CD4-positive, alpha-beta memory T cell (primary cell): ENCODE measurements at regions not wholly inside any gene's neighbourhood (a gene's known extent, or its start where the extent isn't known, plus 50 kb on each side); places are given as distances from the start of the nearest gene placed in this dataset.

ENCODE experiments used
- CTCF ChIA-PET: fragments of 350-600 bp; sonication (Branson Sonifier 250); formaldehyde crosslinking; loops from one replicate; lab custom pipeline; 2021; ENCODE audit warnings: inconsistent platforms; ENCODE audit not compliant: partially characterized antibody; lab: Charles Lee
- POLR2A ChIA-PET: fragments of 350-600 bp; sonication (Branson Sonifier 250); formaldehyde crosslinking; loops from one replicate; lab custom pipeline; 2021; ENCODE audit not compliant: partially characterized antibody; lab: Charles Lee
- DNase-seq, 5 donors: peaks; one replicate each; pipeline versions ENCODE4 v3.0.0 to v3.0.0-alpha.2; 2020 to 2022; ENCODE audit warnings: mixed read lengths in 1 of 5
- H3K27ac ChIP-seq: one replicate; pipeline ENCODE4 v1.7.0; 2013; ENCODE audit warnings: low read depth, low read length
- H3K27me3 ChIP-seq: 2 replicates; pipeline ENCODE4 v1.7.0; 2013; ENCODE audit warnings: mild to moderate bottlenecking, low read length, moderate library complexity; ENCODE audit not compliant: insufficient read depth
- H3K36me3 ChIP-seq: 2 replicates; pipeline ENCODE4 v1.7.0; 2013; ENCODE audit warnings: mild to moderate bottlenecking, low read length, moderate library complexity; ENCODE audit not compliant: insufficient read depth
- H3K4me1 ChIP-seq: 2 replicates; pipeline ENCODE4 v1.7.0; 2013; ENCODE audit warnings: mild to moderate bottlenecking, low read length, moderate library complexity; ENCODE audit not compliant: insufficient read depth
- H3K4me3 ChIP-seq, 2 donors: one replicate each; pipeline ENCODE4 v1.7.0; 2013; ENCODE audit warnings: low read length in 2 of 2, mild to moderate bottlenecking in 1 of 2
- H3K9me3 ChIP-seq, 2 donors: one replicate each; pipeline ENCODE4 v1.7.0; 2013; ENCODE audit warnings: low read length in 2 of 2, control low read depth in 1 of 2; ENCODE audit not compliant: control insufficient read depth in 1 of 2
- H3K27ac Mint-ChIP-seq, 7 donors: one replicate each; pipeline ENCODE4 v1.8.0; 2020 to 2021; ENCODE audit warnings: mixed read lengths in 7 of 7, mild to moderate bottlenecking in 6 of 7, inconsistent platforms in 3 of 7, moderate library complexity in 3 of 7
- H3K27me3 Mint-ChIP-seq, 2 donors: one replicate each; pipeline ENCODE4 v1.8.0; 2020 to 2021; ENCODE audit warnings: mixed read lengths in 2 of 2
- H3K36me3 Mint-ChIP-seq, 2 donors: one replicate each; pipeline ENCODE4 v1.8.0; 2020 to 2021; ENCODE audit warnings: mixed read lengths in 2 of 2, inconsistent platforms in 1 of 2, mild to moderate bottlenecking in 1 of 2
- H3K4me1 Mint-ChIP-seq, 4 donors: one replicate each; pipeline ENCODE4 v1.8.0; 2020 to 2021; ENCODE audit warnings: mixed read lengths in 4 of 4, mild to moderate bottlenecking in 1 of 4
- H3K4me3 Mint-ChIP-seq, 8 donors: one replicate each; pipeline ENCODE4 v1.8.0; 2020 to 2021; ENCODE audit warnings: mixed read lengths in 8 of 8, mild to moderate bottlenecking in 7 of 8, moderate library complexity in 6 of 8, inconsistent platforms in 3 of 8
- H3K9me3 Mint-ChIP-seq, 8 donors: one replicate each; pipeline ENCODE4 v1.8.0; 2020 to 2021; ENCODE audit warnings: mixed read lengths in 8 of 8, mild to moderate bottlenecking in 5 of 8, inconsistent platforms in 3 of 8, moderate library complexity in 1 of 8
- intact Hi-C: fragments of 100-400 bp; cut with micrococcal nuclease; formaldehyde crosslinking; loops from one replicate; pipeline ENCODE4 v1.15.1; 2023

- Mint-ChIP-seq H3K27me3 (no peaks in the 10 kb centered on the region), H3K36me3 (no peaks in the 10 kb centered on the region), H3K4me3 (no peak overlapping the region), H3K27ac (no peak overlapping the region), H3K9me3 (no peaks in the 10 kb centered on the region), H3K4me1 (no peaks in the 10 kb centered on the region)
- POLR2A ChIA-PET, result no interaction called here
- Histone ChIP-seq H3K4me1 (no peaks in the 10 kb centered on the region), H3K9me3 (no peaks in the 10 kb centered on the region), H3K4me3 (no peak overlapping the region), H3K27ac (no peak overlapping the region), H3K27me3 (no peaks in the 10 kb centered on the region), H3K36me3 (no peaks in the 10 kb centered on the region)
- CTCF ChIA-PET, result no interaction called here
- no peak for DNase-seq
- intact Hi-C loops, result no loop called here
Observed at GRCh38 chr5:92907938-92908606, 672.9 kb downstream of the NR2F1-AS1 start.

- no peak for DNase-seq
- Histone ChIP-seq H3K4me3 (no peak overlapping the region), H3K9me3 (no peaks in the 10 kb centered on the region), H3K27ac (no peak overlapping the region), H3K36me3 (no peaks in the 10 kb centered on the region), H3K4me1 (no peaks in the 10 kb centered on the region), H3K27me3 (no peaks in the 10 kb centered on the region)
- POLR2A ChIA-PET, result no interaction called here
- Mint-ChIP-seq H3K4me3 (no peak overlapping the region), H3K36me3 (no peaks in the 10 kb centered on the region), H3K9me3 (no peaks in the 10 kb centered on the region), H3K27ac (no peak overlapping the region), H3K4me1 (no peaks in the 10 kb centered on the region), H3K27me3 (no peaks in the 10 kb centered on the region)
- CTCF ChIA-PET, result no interaction called here
- intact Hi-C loops, result no loop called here
Observed at GRCh38 chr5:92906798-92907376, 674.1 kb downstream of the NR2F1-AS1 start.

- CTCF ChIA-PET, result no interaction called here
- Histone ChIP-seq H3K27me3 (no peaks in the 10 kb centered on the region), H3K36me3 (no peaks in the 10 kb centered on the region), H3K9me3 (no peaks in the 10 kb centered on the region), H3K27ac (no peak overlapping the region), H3K4me3 (no peak overlapping the region), H3K4me1 (no peaks in the 10 kb centered on the region)
- DNase-seq, result no peak
- no peak overlapping the region for H3K4me3 Mint-ChIP-seq
- no peaks in the 10 kb centered on the region for H3K4me1 Mint-ChIP-seq
- no peaks in the 10 kb centered on the region for H3K27me3 Mint-ChIP-seq
- POLR2A ChIA-PET, result no interaction called here
- H3K36me3 Mint-ChIP-seq, result no peaks in the 10 kb centered on the region
- H3K9me3 Mint-ChIP-seq, result peaks cover 0 to 3% (median 0%) of the 10 kb centered on the region in 8 donors
- H3K27ac Mint-ChIP-seq, result no peak overlapping the region
- intact Hi-C loops, result no loop called here
Observed at GRCh38 chr5:92904021-92904420, 677.0 kb downstream of the NR2F1-AS1 start.

- Mint-ChIP-seq H3K9me3 (peaks cover 0 to 3% (median 0%) of the 10 kb centered on the region in 8 donors), H3K36me3 (no peaks in the 10 kb centered on the region), H3K27me3 (no peaks in the 10 kb centered on the region), H3K4me1 (no peaks in the 10 kb centered on the region), H3K4me3 (no peak overlapping the region), H3K27ac (no peak overlapping the region)
- no peaks in the 10 kb centered on the region for H3K36me3 ChIP-seq
- DNase-seq, result no peak
- H3K4me3 ChIP-seq, result no peak overlapping the region
- CTCF ChIA-PET, result no interaction called here
- H3K9me3 ChIP-seq, result no peaks in the 10 kb centered on the region
- H3K27me3 ChIP-seq, result no peaks in the 10 kb centered on the region
- no peak overlapping the region for H3K27ac ChIP-seq
- intact Hi-C loops, result no loop called here
- POLR2A ChIA-PET, result no interaction called here
- no peaks in the 10 kb centered on the region for H3K4me1 ChIP-seq
Observed at GRCh38 chr5:92899611-92900010, 681.4 kb downstream of the NR2F1-AS1 start.

- no peaks in the 10 kb centered on the region for H3K4me1 ChIP-seq
- CTCF ChIA-PET, result no interaction called here
- peaks cover 0 to 3% (median 0%) of the 10 kb centered on the region in 8 donors for H3K9me3 Mint-ChIP-seq
Observed at GRCh38 chr5:92896722-92897121, 684.3 kb downstream of the NR2F1-AS1 start.

GRCh38 chr5:92890841-92891244 lies 690.2 kb downstream of the NR2F1-AS1 start:
- POLR2A ChIA-PET, result no interaction called here
- H3K27me3 ChIP-seq, result no peaks in the 10 kb centered on the region

More at GRCh38 chr5:92896722-92897121, 684.3 kb downstream of the NR2F1-AS1 start:
- Histone ChIP-seq H3K36me3 (no peaks in the 10 kb centered on the region), H3K4me3 (no peak overlapping the region), H3K9me3 (no peaks in the 10 kb centered on the region), H3K27me3 (no peaks in the 10 kb centered on the region), H3K27ac (no peak overlapping the region)
- H3K4me1 Mint-ChIP-seq, result no peaks in the 10 kb centered on the region
- intact Hi-C loops, result no loop called here
- H3K36me3 Mint-ChIP-seq, result no peaks in the 10 kb centered on the region
- H3K27ac Mint-ChIP-seq, result no peak overlapping the region
- no peaks in the 10 kb centered on the region for H3K27me3 Mint-ChIP-seq
- no peak for DNase-seq
- POLR2A ChIA-PET, result no interaction called here
- H3K4me3 Mint-ChIP-seq, result no peak overlapping the region

GRCh38 chr5:92889140-92889539 lies 691.9 kb downstream of the NR2F1-AS1 start:
- no peaks in the 10 kb centered on the region for H3K27me3 Mint-ChIP-seq
- Histone ChIP-seq H3K27me3 (no peaks in the 10 kb centered on the region), H3K27ac (no peak overlapping the region), H3K4me3 (no peak overlapping the region), H3K4me1 (no peaks in the 10 kb centered on the region), H3K9me3 (no peaks in the 10 kb centered on the region), H3K36me3 (no peaks in the 10 kb centered on the region)
- no peak overlapping the region for H3K4me3 Mint-ChIP-seq
- no peak for DNase-seq
- intact Hi-C loops, result no loop called here
- H3K4me1 Mint-ChIP-seq, result no peaks in the 10 kb centered on the region
- ChIA-PET POLR2A (no interaction called here), CTCF (no interaction called here)
- H3K36me3 Mint-ChIP-seq, result no peaks in the 10 kb centered on the region
- H3K27ac Mint-ChIP-seq, result no peak overlapping the region
- peaks cover 0 to 5% (median under 1%) of the 10 kb centered on the region in 8 donors for H3K9me3 Mint-ChIP-seq

More at GRCh38 chr5:92890841-92891244, 690.2 kb downstream of the NR2F1-AS1 start:
- Mint-ChIP-seq H3K4me1 (no peaks in the 10 kb centered on the region), H3K4me3 (no peak overlapping the region), H3K27me3 (no peaks in the 10 kb centered on the region), H3K9me3 (peaks cover 0 to 5% (median under 1%) of the 10 kb centered on the region in 8 donors), H3K27ac (no peak overlapping the region), H3K36me3 (no peaks in the 10 kb centered on the region)
- no peaks in the 10 kb centered on the region for H3K9me3 ChIP-seq
- intact Hi-C loops, result no loop called here
- CTCF ChIA-PET, result no interaction called here
- H3K36me3 ChIP-seq, result no peaks in the 10 kb centered on the region
- H3K4me1 ChIP-seq, result no peaks in the 10 kb centered on the region
- no peak overlapping the region for H3K4me3 ChIP-seq
- no peak for DNase-seq
- no peak overlapping the region for H3K27ac ChIP-seq
